Gastrocnemius medialis (tissue), 4 donors: ENCODE measurements at regions not wholly inside any gene's neighbourhood (a gene's known extent, or its start where the extent isn't known, plus 50 kb on each side); places are given as distances from the start of the nearest gene placed in this dataset.

ENCODE experiments used
- CTCF ChIP-seq, 5 experiments: fragments of 450-650 bp in 3 of 5; fragments of 200-600 bp in 2 of 5; sonication (generic) in 2 of 5; IDR thresholded peaks in 4 of 5; conservative IDR thresholded peaks in 1 of 5; 1 replicate in 4 of 5; 2 replicates in 1 of 5; pipeline ENCODE4 v1.5.1; 2016 to 2019; ENCODE audit warnings: antibody characterized with exemption in 5 of 5, mild to moderate bottlenecking in 3 of 5, moderate library complexity in 3 of 5
- POLR2A ChIP-seq, 2 donors: fragments of 450-650 bp; IDR thresholded peaks; one replicate each; pipeline ENCODE4 v1.6.1; 2017; ENCODE audit warnings: antibody characterized with exemption in 2 of 2, mild to moderate bottlenecking in 2 of 2, moderate library complexity in 2 of 2

- no peak for TF ChIP-seq CTCF (IDR thresholded peaks at IDR 0.05 in 4 of 5, conservative IDR thresholded peaks at IDR 0.05 in 1 of 5)
- TF ChIP-seq POLR2A (IDR thresholded peaks at IDR 0.05), result no peak
Measured at GRCh38 chr14:99098199-99098598, 173.8 kb downstream of the BCL11B start.
